SK-N-SH (cell line): ENCODE measurements at regions not wholly inside any gene's neighbourhood (a gene's known extent, or its start where the extent isn't known, plus 50 kb on each side); places are given as distances from the start of the nearest gene placed in this dataset.

Experiments used
- CTCF ChIA-PET: fragments of 300-600, 350-600 bp; formaldehyde crosslinking; extraction: SDS; loops from one replicate; lab custom pipeline; 2021; lab: Yijun Ruan, JAX
- POLR2A ChIA-PET: fragments of 350-600 bp; sonication (Branson Sonifier 250); formaldehyde crosslinking; extraction: SDS; loops from one replicate; lab custom pipeline; 2020; ENCODE audit warnings: antibody characterized with exemption, inconsistent platforms; lab: Yijun Ruan, JAX
- DNase-seq: peaks from one replicate; pipeline ENCODE4 v3.0.0; 2012
- H2AFZ ChIP-seq: fragments of 200-600 bp; sonication (generic); 2 replicates; pipeline ENCODE4 v1.8.1; 2016; ENCODE audit warnings: antibody characterized with exemption, mild to moderate bottlenecking, low read depth
- H3F3A ChIP-seq: fragments of 200-600 bp; sonication (generic); replicated peaks from 2 replicates; pipeline ENCODE3; 2016; ENCODE audit warnings: antibody characterized with exemption, mild to moderate bottlenecking; ENCODE audit not compliant: insufficient read depth
- H3K27ac ChIP-seq, 2 experiments: fragments of 200-500 bp in 1 of 2; fragments of 200-600 bp in 1 of 2; sonication (Bioruptor generic) in 1 of 2; sonication (generic), shearing (Covaris generic) in 1 of 2; 2 replicates each; pipeline versions ENCODE4 v1.5.1 to v1.6.1; 2014 to 2016; ENCODE audit warnings: low read depth in 2 of 2, inconsistent platforms in 1 of 2, low read length in 1 of 2, mild to moderate bottlenecking in 1 of 2, mixed read lengths in 1 of 2
- H3K27me3 ChIP-seq: fragments of 200-600 bp; sonication (generic), shearing (Covaris generic); 2 replicates; pipeline ENCODE4 v1.6.1; 2016; ENCODE audit warnings: mixed run types; ENCODE audit not compliant: insufficient read depth
- H3K36me3 ChIP-seq, 2 experiments: fragments of 200-500 bp in 1 of 2; fragments of 200-600 bp in 1 of 2; sonication (Bioruptor generic) in 1 of 2; sonication (generic) in 1 of 2; replicated peaks in 1 of 2; 2 replicates each; pipeline versions ENCODE3 to v1.5.1; 2014 to 2016; ENCODE audit warnings: low read length in 1 of 2, mild to moderate bottlenecking in 1 of 2; ENCODE audit not compliant: insufficient read depth in 2 of 2, control insufficient read depth in 1 of 2
- H3K4me1 ChIP-seq, 2 experiments: fragments of 200-500 bp in 1 of 2; fragments of 200-600 bp in 1 of 2; sonication (Bioruptor generic) in 1 of 2; sonication (generic), shearing (Covaris generic) in 1 of 2; 2 replicates each; pipeline versions ENCODE4 v1.5.1 to v1.6.1; 2014 to 2016; ENCODE audit warnings: low read depth in 1 of 2, low read length in 1 of 2, mixed run types in 1 of 2; ENCODE audit not compliant: insufficient read depth in 2 of 2, control insufficient read depth in 1 of 2
- H3K4me2 ChIP-seq: fragments of 200-600 bp; sonication (generic), shearing (Covaris generic); 2 replicates; pipeline ENCODE4 v1.6.1; 2017; ENCODE audit warnings: mixed run types
- H3K4me3 ChIP-seq, 2 experiments: fragments of 200-500 bp in 1 of 2; fragments of 200-600 bp in 1 of 2; sonication (Bioruptor generic) in 1 of 2; sonication (generic), shearing (Covaris generic) in 1 of 2; 2 replicates each; pipeline versions ENCODE4 v1.5.1 to v1.8.1; 2014 to 2016; ENCODE audit warnings: low read depth in 2 of 2, inconsistent platforms in 1 of 2, low read length in 1 of 2, mild to moderate bottlenecking in 1 of 2, mixed read lengths in 1 of 2, moderate library complexity in 1 of 2
- H3K79me2 ChIP-seq: fragments of 200-600 bp; sonication (generic); 2 replicates; pipeline ENCODE4 v1.8.1; 2017; ENCODE audit warnings: mild to moderate bottlenecking; ENCODE audit not compliant: insufficient read depth
- H3K9ac ChIP-seq: fragments of 200-600 bp; sonication (generic); 2 replicates; pipeline ENCODE4 v1.6.1; 2017; ENCODE audit warnings: mixed run types
- H3K9me2 ChIP-seq: fragments of 200-600 bp; sonication (generic); 2 replicates; pipeline ENCODE4 v1.6.1; 2017; ENCODE audit warnings: mixed run types
- H3K9me3 ChIP-seq: fragments of 200-600 bp; sonication (generic); 2 replicates; pipeline ENCODE4 v1.6.1; 2017; ENCODE audit warnings: mixed run types, mild to moderate bottlenecking, moderate library complexity
- H4K20me1 ChIP-seq: fragments of 200-600 bp; sonication (generic); 2 replicates; pipeline ENCODE4 v1.6.1; 2017; ENCODE audit warnings: mild to moderate bottlenecking, mixed run types; ENCODE audit not compliant: insufficient read depth
- CTCF ChIP-seq: fragments of 200-600 bp; sonication (generic); IDR thresholded peaks from 2 replicates; pipeline ENCODE4 v1.6.1; 2017; ENCODE audit warnings: antibody characterized with exemption, mild to moderate bottlenecking, moderate library complexity
- EZH2phosphoT487 ChIP-seq: fragments of 200-600 bp; sonication (generic); IDR thresholded peaks from 2 replicates; pipeline ENCODE4 v1.6.1; 2017; ENCODE audit warnings: low read depth, mixed run types, mild to moderate bottlenecking, antibody characterized with exemption, moderate library complexity, borderline replicate concordance
- FOXJ3 ChIP-seq: sonication (generic); formaldehyde crosslinking; IDR thresholded peaks from 2 replicates; pipeline ENCODE4 v1.5.1; 2020; ENCODE audit warnings: mild to moderate bottlenecking, missing genetic modification reagents
- FOXM1 ChIP-seq: IDR thresholded peaks from 2 replicates; pipeline ENCODE4 v1.4.0; 2012; ENCODE audit warnings: low read depth, mild to moderate bottlenecking
- GATA2 ChIP-seq: sonication (generic); formaldehyde crosslinking; IDR thresholded peaks from 2 replicates; pipeline ENCODE4 v1.5.0; 2020; ENCODE audit warnings: mild to moderate bottlenecking, missing genetic modification reagents
- MAX ChIP-seq: IDR thresholded peaks from 2 replicates; pipeline ENCODE4 v1.4.0; 2012; ENCODE audit warnings: low read depth
- NRF1 ChIP-seq: IDR thresholded peaks from 2 replicates; pipeline ENCODE4 v1.6.1; 2012; ENCODE audit warnings: low read depth, mild to moderate bottlenecking, low read length
- POLR2AphosphoS5 ChIP-seq: IDR thresholded peaks from 2 replicates; pipeline ENCODE4 v1.6.1; 2012; ENCODE audit warnings: low read depth, low read length
- RAD21 ChIP-seq: IDR thresholded peaks from 2 replicates; pipeline ENCODE4 v1.6.1; 2012; ENCODE audit warnings: mild to moderate bottlenecking, low read length
- RFX5 ChIP-seq: IDR thresholded peaks from 2 replicates; pipeline ENCODE4 v1.6.1; 2012; ENCODE audit warnings: mild to moderate bottlenecking, improper control_type of control experiment, low read length
- SMC3 ChIP-seq: IDR thresholded peaks from 2 replicates; pipeline ENCODE4 v1.6.1; 2012; ENCODE audit warnings: low read depth, low read length, improper control_type of control experiment
- TEAD4 ChIP-seq: IDR thresholded peaks from 2 replicates; pipeline ENCODE4 v1.4.0; 2012; ENCODE audit warnings: mild to moderate bottlenecking, borderline replicate concordance; ENCODE audit not compliant: insufficient read depth
- USF2 ChIP-seq: fragments of 150-350 bp; IDR thresholded peaks from 2 replicates; pipeline ENCODE4 v1.6.1; 2017; ENCODE audit warnings: antibody characterized with exemption, low read length, low read depth, borderline replicate concordance
- YY1 ChIP-seq: IDR thresholded peaks from 2 replicates; pipeline ENCODE4 v1.4.0; 2012; ENCODE audit warnings: low read depth, mild to moderate bottlenecking
- ZBTB33 ChIP-seq: IDR thresholded peaks from 2 replicates; pipeline ENCODE4 v1.4.0; 2012; ENCODE audit warnings: low read depth, borderline replicate concordance
- WGBS: methylation state at CpG from one replicate; pipeline ENCODE4 v1.1.6; 2017; ENCODE audit warnings: low lambda C conversion rate; 5-methylcytosine and 5-hydroxymethylcytosine counted together

- Histone ChIP-seq H3F3A (no peaks in the 10 kb centered on the region), H3K4me3 (no peak overlapping the region), H3K27me3 (peaks cover 6% of the 10 kb centered on the region), H3K4me2 (no peak overlapping the region), H3K9me3 (no peaks in the 10 kb centered on the region), H3K9ac (no peak overlapping the region), H3K9me2 (no peaks in the 10 kb centered on the region), H4K20me1 (no peaks in the 10 kb centered on the region), H3K79me2 (no peaks in the 10 kb centered on the region), H3K4me1 (no peaks in the 10 kb centered on the region), H3K27ac (no peak overlapping the region), H2AFZ (no peak overlapping the region), H3K36me3 (no peaks in the 10 kb centered on the region)
- DNase-seq: no peak
- ChIA-PET POLR2A (no interaction called here), CTCF (no interaction called here)
- TF ChIP-seq ZBTB33 (no peak), TEAD4 (no peak), EZH2phosphoT487 (no peak), RFX5 (no peak), POLR2AphosphoS5 (no peak), RAD21 (no peak), GATA2 (CRISPR knock-in tag) (no peak), MAX (no peak), NRF1 (no peak), SMC3 (no peak), CTCF (no peak), FOXJ3 (no peak), USF2 (no peak), FOXM1 (no peak), YY1 (no peak)
- WGBS: 74% methylated on average over 4 of the region's 4 CpGs
These were observed 151.3 kb upstream of the IRX3 start for GRCh38 chr16:54437921-54438320.
